Nephron progenitor cell (in vitro differentiated cells): ENCODE measurements at regions not wholly inside any gene's neighbourhood (a gene's known extent, or its start where the extent isn't known, plus 50 kb on each side); places are given as distances from the start of the nearest gene placed in this dataset.
"Not testable (repeated sequence)": the region's sequence is repeated elsewhere in the genome, so short reads cannot be mapped to it uniquely, and the experiment has no call there.

ENCODE experiments used
- DNase-seq: peaks from one replicate; pipeline ENCODE4 v3.0.0; 2021
- H3K27ac Mint-ChIP-seq: 2 replicates; pipeline ENCODE4 v1.8.0; 2021; ENCODE audit warnings: mild to moderate bottlenecking, moderate library complexity, mixed read lengths
- H3K27me3 Mint-ChIP-seq: 2 replicates; pipeline ENCODE4 v1.8.0; 2021; ENCODE audit warnings: mild to moderate bottlenecking, low read depth, mixed read lengths; ENCODE audit not compliant: poor library complexity
- H3K36me3 Mint-ChIP-seq: 2 replicates; pipeline ENCODE4 v1.8.0; 2021; ENCODE audit warnings: low read depth, mixed read lengths
- H3K4me1 Mint-ChIP-seq: 2 replicates; pipeline ENCODE4 v1.8.0; 2021; ENCODE audit warnings: mixed read lengths
- H3K4me3 Mint-ChIP-seq: 2 replicates; pipeline ENCODE4 v1.8.0; 2021; ENCODE audit warnings: mild to moderate bottlenecking, moderate library complexity, mixed read lengths
- H3K9me3 Mint-ChIP-seq: 2 replicates; pipeline ENCODE4 v1.8.0; 2021; ENCODE audit warnings: mild to moderate bottlenecking, moderate library complexity, mixed read lengths
- CTCF ChIP-seq: fragments of 200-600 bp; sonication (generic); IDR thresholded peaks from 2 replicates; pipeline ENCODE4 v1.5.0; 2021; ENCODE audit warnings: antibody characterized with exemption

- no peak for TF ChIP-seq CTCF
- no peaks in the 10 kb centered on the region for H3K9me3 Mint-ChIP-seq
- DNase-seq, result no peak
- H3K27ac Mint-ChIP-seq, result no peak overlapping the region
- H3K4me3 Mint-ChIP-seq, result no peak overlapping the region
- peaks cover 16% of the 10 kb centered on the region for H3K4me1 Mint-ChIP-seq
- peaks cover 3% of the 10 kb centered on the region for H3K27me3 Mint-ChIP-seq
- H3K36me3 Mint-ChIP-seq, result peaks cover 11% of the 10 kb centered on the region
These were observed 55.4 kb upstream of the PAX8 start for GRCh38 chr2:113334147-113334546.

GRCh38 chr2:113333735-113334134, 55.0 kb upstream of the PAX8 start:
- not testable (repeated sequence) for DNase-seq, H3K4me3 Mint-ChIP-seq, H3K9me3 Mint-ChIP-seq, H3K27ac Mint-ChIP-seq, H3K27me3 Mint-ChIP-seq
- Mint-ChIP-seq H3K36me3 (peaks cover 11% of the 10 kb centered on the region), H3K4me1 (peaks cover 20% of the 10 kb centered on the region)

- not testable (repeated sequence) for DNase-seq, H3K4me3 Mint-ChIP-seq, H3K27me3 Mint-ChIP-seq
- Mint-ChIP-seq H3K27ac (peak overlapping the region; percentile 16), H3K36me3 (peaks cover 33% of the 10 kb centered on the region), H3K9me3 (peaks cover 27% of the 10 kb centered on the region), H3K4me1 (peaks cover 38% of the 10 kb centered on the region)
These were observed 51.5 kb upstream of the PAX8 start for GRCh38 chr2:113330060-113330767.

- not testable (repeated sequence) for DNase-seq, H3K4me3 Mint-ChIP-seq, H3K27me3 Mint-ChIP-seq
- H3K36me3 Mint-ChIP-seq, result peaks cover 33% of the 10 kb centered on the region
- H3K4me1 Mint-ChIP-seq, result peaks cover 51% of the 10 kb centered on the region
- H3K9me3 Mint-ChIP-seq, result peaks cover 29% of the 10 kb centered on the region
- peak overlapping the region; percentile 69 for H3K27ac Mint-ChIP-seq
These were observed 50.3 kb upstream of the PAX8 start for GRCh38 chr2:113328973-113329372.

- peaks cover 29% of the 10 kb centered on the region for H3K9me3 Mint-ChIP-seq
- not testable (repeated sequence) for H3K4me3 Mint-ChIP-seq, H3K27me3 Mint-ChIP-seq, DNase-seq, H3K27ac Mint-ChIP-seq
- peaks cover 54% of the 10 kb centered on the region for H3K4me1 Mint-ChIP-seq
- H3K36me3 Mint-ChIP-seq, result peaks cover 33% of the 10 kb centered on the region
These were observed 49.9 kb upstream of the PAX8 start for GRCh38 chr2:113328572-113328971.
